GM23338 (cell line): ENCODE measurements at regions not wholly inside any gene's neighbourhood (a gene's known extent, or its start where the extent isn't known, plus 50 kb on each side); places are given as distances from the start of the nearest gene placed in this dataset.

Experiments used
- ATAC-seq: fragments of 200-7000 bp; cut with Tn5 transposase; 3 replicates; pipeline ENCODE4 v1.9.1; 2020
- DNase-seq: peaks from one replicate; pipeline ENCODE4 v3.0.0-alpha.2; 2015; ENCODE audit warnings: low spot score
- H2AFZ ChIP-seq: fragments of 200-600 bp; sonication (generic); 2 replicates; pipeline ENCODE4 v1.8.0; 2016; ENCODE audit warnings: antibody characterized with exemption, mild to moderate bottlenecking, moderate library complexity
- H3F3A ChIP-seq: fragments of 200-600 bp; sonication (generic); replicated peaks from 2 replicates; pipeline ENCODE4 v1.8.0; 2017; ENCODE audit warnings: antibody characterized with exemption, mixed run types, low read depth
- H3K27ac ChIP-seq: fragments of 200-600 bp; sonication (generic); 2 replicates; pipeline ENCODE4 v1.6.1; 2016; ENCODE audit warnings: low read depth
- H3K27me3 ChIP-seq: fragments of 200-600 bp; sonication (generic); 2 replicates; pipeline ENCODE4 v1.8.0; 2016; ENCODE audit warnings: mild to moderate bottlenecking, mixed run types, moderate library complexity; ENCODE audit not compliant: insufficient read depth
- H3K36me3 ChIP-seq: fragments of 200-600 bp; sonication (generic); 2 replicates; pipeline ENCODE4 v1.8.0; 2016; ENCODE audit warnings: mild to moderate bottlenecking; ENCODE audit not compliant: insufficient read depth
- H3K4me1 ChIP-seq: fragments of 200-600 bp; sonication (generic); 2 replicates; pipeline ENCODE4 v1.8.0; 2016; ENCODE audit warnings: mild to moderate bottlenecking, moderate library complexity; ENCODE audit not compliant: insufficient read depth
- H3K4me2 ChIP-seq: fragments of 200-600 bp; sonication (generic); 2 replicates; pipeline ENCODE4 v1.7.1; 2017; ENCODE audit warnings: mixed run types
- H3K4me3 ChIP-seq: fragments of 200-600 bp; sonication (generic); 2 replicates; pipeline ENCODE4 v1.6.1; 2016; ENCODE audit warnings: mixed run types
- H3K79me2 ChIP-seq: fragments of 200-600 bp; sonication (generic); replicated peaks from 2 replicates; pipeline ENCODE4 v1.8.0; 2017; ENCODE audit warnings: mild to moderate bottlenecking; ENCODE audit not compliant: insufficient read depth
- H3K9me2 ChIP-seq: fragments of 200-600 bp; sonication (generic); 2 replicates; pipeline ENCODE4 v1.8.0; 2017; ENCODE audit not compliant: insufficient read depth
- H4K20me1 ChIP-seq: fragments of 200-600 bp; sonication (generic); replicated peaks from 2 replicates; pipeline ENCODE4 v1.8.0; 2017; ENCODE audit warnings: mild to moderate bottlenecking; ENCODE audit not compliant: insufficient read depth
- H3K27ac Mint-ChIP-seq: 2 replicates; pipeline ENCODE4 v1.8.0; 2020; ENCODE audit warnings: inconsistent platforms, mild to moderate bottlenecking, moderate library complexity, mixed read lengths
- H3K27me3 Mint-ChIP-seq: 3 replicates; pipeline ENCODE4 v1.8.0; 2022; ENCODE audit warnings: low read depth, mild to moderate bottlenecking, moderate library complexity, mixed read lengths, inconsistent platforms; ENCODE audit not compliant: insufficient read depth, poor library complexity
- H3K36me3 Mint-ChIP-seq: 3 replicates; pipeline ENCODE4 v1.8.0; 2021; ENCODE audit warnings: low read depth, mild to moderate bottlenecking, inconsistent platforms, moderate library complexity, mixed read lengths
- H3K4me1 Mint-ChIP-seq: 3 replicates; pipeline ENCODE4 v1.8.0; 2020; ENCODE audit warnings: mild to moderate bottlenecking, inconsistent platforms, mixed read lengths
- H3K4me3 Mint-ChIP-seq: 3 replicates; pipeline ENCODE4 v1.8.0; 2021; ENCODE audit warnings: moderate library complexity, mild to moderate bottlenecking, inconsistent platforms, mixed read lengths
- H3K9me3 Mint-ChIP-seq: 3 replicates; pipeline ENCODE4 v1.8.0; 2020; ENCODE audit warnings: moderate library complexity, mild to moderate bottlenecking, inconsistent platforms, mixed read lengths
- CREB1 ChIP-seq: fragments of 250-450 bp; sonication (Bioruptor Pico); IDR thresholded peaks from 2 replicates; pipeline ENCODE4 v1.5.0; 2020; ENCODE audit warnings: low read depth, mild to moderate bottlenecking, moderate library complexity
- EZH2phosphoT487 ChIP-seq: fragments of 200-600 bp; sonication (generic); IDR thresholded peaks from one replicate; pipeline ENCODE4 v1.8.1; 2018; ENCODE audit warnings: antibody characterized with exemption; ENCODE audit not compliant: unreplicated experiment
- NANOG ChIP-seq: IDR thresholded peaks from 2 replicates; pipeline ENCODE4 v1.6.1; 2016; ENCODE audit warnings: antibody characterized with exemption, borderline replicate concordance
- ZNF114 ChIP-seq: fragments of 250-450 bp; sonication (Bioruptor Pico); IDR thresholded peaks from 2 replicates; pipeline ENCODE4 v1.5.0; 2020; ENCODE audit warnings: mild to moderate bottlenecking, moderate library complexity
- ZNF462 ChIP-seq: fragments of 250-450 bp; sonication (Bioruptor Pico); IDR thresholded peaks from 2 replicates; pipeline ENCODE4 v1.5.0; 2020; ENCODE audit warnings: mild to moderate bottlenecking, moderate library complexity
- TF ChIP-seq, protein P1 (sequence below), 2 experiments: fragments of 200-600 bp in 1 of 2; sonication (generic) in 1 of 2; conservative IDR thresholded peaks; 2 replicates each; pipeline versions ENCODE4 v1.5.1 to v1.6.1; 2016 to 2017; ENCODE audit warnings: antibody characterized with exemption in 2 of 2, low read depth in 2 of 2, mild to moderate bottlenecking in 2 of 2, moderate library complexity in 1 of 2

DNA sequence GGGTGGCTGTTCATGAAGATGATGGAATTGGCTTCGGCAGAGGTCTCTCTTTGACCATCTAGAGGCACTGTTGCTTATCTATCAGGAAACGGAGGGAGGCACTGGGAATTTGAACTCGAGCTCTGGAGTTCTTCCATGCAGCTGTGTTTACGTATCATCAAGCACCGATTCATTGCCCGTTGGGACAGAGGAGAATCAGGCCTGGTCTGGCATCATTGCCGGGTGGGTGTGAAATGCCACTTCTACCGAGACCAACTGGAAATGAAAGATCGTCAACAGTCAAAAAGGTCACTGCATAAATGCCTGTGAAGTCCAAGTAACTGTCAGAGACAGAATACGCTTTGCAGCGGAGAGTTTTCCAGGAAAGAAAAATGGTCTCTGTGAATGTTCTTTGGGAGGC is 166.9 kb downstream of the ASMT start:
- no peak overlapping the region for H3K4me3 ChIP-seq
- H3K27me3 ChIP-seq: no peaks in the 10 kb centered on the region
- DNase-seq (peak; percentile 3), ATAC-seq (no peak)
- no peak overlapping the region for H3K4me2 ChIP-seq
- TF ChIP-seq ZNF114 (CRISPR knock-in tag) (no peak), NANOG (no peak), EZH2phosphoT487 (no peak), CREB1 (CRISPR knock-in tag) (no peak)
- TF ChIP-seq, protein P1, sequence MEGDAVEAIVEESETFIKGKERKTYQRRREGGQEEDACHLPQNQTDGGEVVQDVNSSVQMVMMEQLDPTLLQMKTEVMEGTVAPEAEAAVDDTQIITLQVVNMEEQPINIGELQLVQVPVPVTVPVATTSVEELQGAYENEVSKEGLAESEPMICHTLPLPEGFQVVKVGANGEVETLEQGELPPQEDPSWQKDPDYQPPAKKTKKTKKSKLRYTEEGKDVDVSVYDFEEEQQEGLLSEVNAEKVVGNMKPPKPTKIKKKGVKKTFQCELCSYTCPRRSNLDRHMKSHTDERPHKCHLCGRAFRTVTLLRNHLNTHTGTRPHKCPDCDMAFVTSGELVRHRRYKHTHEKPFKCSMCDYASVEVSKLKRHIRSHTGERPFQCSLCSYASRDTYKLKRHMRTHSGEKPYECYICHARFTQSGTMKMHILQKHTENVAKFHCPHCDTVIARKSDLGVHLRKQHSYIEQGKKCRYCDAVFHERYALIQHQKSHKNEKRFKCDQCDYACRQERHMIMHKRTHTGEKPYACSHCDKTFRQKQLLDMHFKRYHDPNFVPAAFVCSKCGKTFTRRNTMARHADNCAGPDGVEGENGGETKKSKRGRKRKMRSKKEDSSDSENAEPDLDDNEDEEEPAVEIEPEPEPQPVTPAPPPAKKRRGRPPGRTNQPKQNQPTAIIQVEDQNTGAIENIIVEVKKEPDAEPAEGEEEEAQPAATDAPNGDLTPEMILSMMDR (conservative IDR thresholded peaks at IDR 0.05; ENCODE audit: low read depth in 2 of 2): peak in 1 of 2 experiments; percentile 46; a peak in 2 of 4 replicates
- no peaks in the 10 kb centered on the region for H3F3A ChIP-seq
- peaks cover 5% of the 10 kb centered on the region for H3K27me3 Mint-ChIP-seq
- no peak overlapping the region for H3K27ac ChIP-seq
- H3K27ac Mint-ChIP-seq: no peak overlapping the region
- H3K4me3 Mint-ChIP-seq: no peak overlapping the region
- no peaks in the 10 kb centered on the region for H3K4me1 ChIP-seq
- H3K36me3 Mint-ChIP-seq: peaks cover 13% of the 10 kb centered on the region
- H3K4me1 Mint-ChIP-seq: no peaks in the 10 kb centered on the region
- H3K9me3 Mint-ChIP-seq: peaks cover 32% of the 10 kb centered on the region
- H2AFZ ChIP-seq: no peak overlapping the region
- peaks cover 12% of the 10 kb centered on the region for H3K9me2 ChIP-seq
- no peaks in the 10 kb centered on the region for H4K20me1 ChIP-seq
- no peaks in the 10 kb centered on the region; the same call in 1 of the 2 replicates for H3K36me3 ChIP-seq
- H3K79me2 ChIP-seq: no peaks in the 10 kb centered on the region

DNA sequence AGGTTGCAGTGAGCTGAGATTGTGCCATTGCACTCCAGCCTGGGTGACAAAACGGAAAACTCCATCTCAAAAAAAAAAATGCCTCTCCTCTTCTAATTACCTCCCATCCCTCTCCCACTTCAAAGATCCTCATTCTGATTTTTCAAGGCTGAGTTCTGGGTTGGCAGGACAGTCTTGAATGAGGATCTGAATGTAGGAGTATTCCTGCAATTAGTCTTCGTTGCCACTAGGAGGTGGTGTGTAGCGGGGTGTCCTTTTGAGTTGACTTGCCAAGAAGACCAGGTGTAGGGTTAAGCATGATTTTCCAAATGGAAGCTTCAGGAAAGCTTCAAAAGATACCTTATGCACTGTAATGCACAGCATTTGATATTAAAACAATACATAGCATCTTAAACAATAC is 169.9 kb downstream of the ASMT start:
- Mint-ChIP-seq H3K27ac (no peak overlapping the region), H3K4me3 (no peak overlapping the region), H3K27me3 (peaks cover 7% of the 10 kb centered on the region), H3K4me1 (no peaks in the 10 kb centered on the region), H3K9me3 (peaks cover 32% of the 10 kb centered on the region), H3K36me3 (peaks cover 13% of the 10 kb centered on the region)
- DNase-seq (peak; percentile 3), ATAC-seq (no peak)
- TF ChIP-seq ZNF462 (CRISPR knock-in tag): no peak
- TF ChIP-seq, protein P1 (conservative IDR thresholded peaks at IDR 0.05; ENCODE audit: low read depth in 2 of 2): peak; percentile 56 to 63
- Histone ChIP-seq H3K4me2 (no peak overlapping the region), H3F3A (no peaks in the 10 kb centered on the region), H3K27me3 (no peaks in the 10 kb centered on the region), H3K9me2 (peaks cover 19% of the 10 kb centered on the region), H3K4me1 (no peaks in the 10 kb centered on the region), H3K27ac (no peak overlapping the region), H2AFZ (no peak overlapping the region), H3K79me2 (no peaks in the 10 kb centered on the region), H3K36me3 (no peaks in the 10 kb centered on the region; the same call in 1 of the 2 replicates), H4K20me1 (no peaks in the 10 kb centered on the region), H3K4me3 (no peak overlapping the region)
